ENCODE measurements at regions not wholly inside any gene's neighbourhood (a gene's known extent, or its start where the extent isn't known, plus 50 kb on each side); places are given as distances from the start of the nearest gene placed in this dataset.

DNA sequence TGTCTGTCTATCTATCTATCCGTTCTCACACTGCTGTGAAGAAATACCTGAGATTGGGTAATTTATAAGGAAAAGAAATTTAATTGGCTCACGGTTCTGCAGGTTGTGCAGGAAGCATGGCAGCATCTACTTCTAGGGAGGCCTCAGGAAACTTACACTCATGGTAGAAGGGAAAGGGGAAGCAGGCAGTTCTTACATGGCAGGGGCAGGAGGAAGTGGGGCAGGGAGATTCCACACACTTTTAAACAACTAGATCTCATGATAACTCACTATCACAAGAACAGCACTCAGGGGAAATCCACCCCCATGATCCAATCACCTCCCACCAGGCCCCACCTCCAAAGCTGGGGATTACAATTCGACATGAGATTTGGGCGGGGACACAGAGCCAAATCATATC is 105.3 kb downstream of the SLC10A2 start:
- no TSS peak for BruUV-seq (replicated peaks)
- no peak for DNase-seq
- intact Hi-C loops (cut with micrococcal nuclease; ENCODE audit: unreplicated experiment): no loop called here
- H4K20me1 ChIP-seq (ENCODE audit: insufficient read depth): no peaks in the 10 kb centered on the region
- no peaks in the 10 kb centered on the region for H3K9me2 ChIP-seq (ENCODE audit: insufficient read depth)
- no peaks in the 10 kb centered on the region for H3K36me3 ChIP-seq (ENCODE audit: low read depth)
- H3K4me3 ChIP-seq: no peak overlapping the region
- TF ChIP-seq, protein P1, sequence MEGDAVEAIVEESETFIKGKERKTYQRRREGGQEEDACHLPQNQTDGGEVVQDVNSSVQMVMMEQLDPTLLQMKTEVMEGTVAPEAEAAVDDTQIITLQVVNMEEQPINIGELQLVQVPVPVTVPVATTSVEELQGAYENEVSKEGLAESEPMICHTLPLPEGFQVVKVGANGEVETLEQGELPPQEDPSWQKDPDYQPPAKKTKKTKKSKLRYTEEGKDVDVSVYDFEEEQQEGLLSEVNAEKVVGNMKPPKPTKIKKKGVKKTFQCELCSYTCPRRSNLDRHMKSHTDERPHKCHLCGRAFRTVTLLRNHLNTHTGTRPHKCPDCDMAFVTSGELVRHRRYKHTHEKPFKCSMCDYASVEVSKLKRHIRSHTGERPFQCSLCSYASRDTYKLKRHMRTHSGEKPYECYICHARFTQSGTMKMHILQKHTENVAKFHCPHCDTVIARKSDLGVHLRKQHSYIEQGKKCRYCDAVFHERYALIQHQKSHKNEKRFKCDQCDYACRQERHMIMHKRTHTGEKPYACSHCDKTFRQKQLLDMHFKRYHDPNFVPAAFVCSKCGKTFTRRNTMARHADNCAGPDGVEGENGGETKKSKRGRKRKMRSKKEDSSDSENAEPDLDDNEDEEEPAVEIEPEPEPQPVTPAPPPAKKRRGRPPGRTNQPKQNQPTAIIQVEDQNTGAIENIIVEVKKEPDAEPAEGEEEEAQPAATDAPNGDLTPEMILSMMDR (conservative IDR thresholded peaks at IDR 0.05): no peak
- TF ChIP-seq EZH2 (IDR thresholded peaks at IDR 0.05; ENCODE audit: low read depth): no peak
- ChIA-PET CTCF (no interaction called here), POLR2A (ENCODE audit: unreplicated experiment) (no interaction called here)
- no peak overlapping the region for H3K4me2 ChIP-seq
- no peak overlapping the region for H3K27ac ChIP-seq
- H3K79me2 ChIP-seq (ENCODE audit: low read depth): no peaks in the 10 kb centered on the region
- H3K27me3 ChIP-seq (ENCODE audit: insufficient read depth, low read depth): no peaks in the 10 kb centered on the region
- H3F3A ChIP-seq (ENCODE audit: insufficient read depth, low read depth): no peaks in the 10 kb centered on the region
- no peaks in the 10 kb centered on the region for H3K9me3 ChIP-seq (ENCODE audit: insufficient read depth, low read depth)
- H3K4me1 ChIP-seq (replicated peaks; ENCODE audit: insufficient read depth): no peaks in the 10 kb centered on the region
- no peak overlapping the region for H2AFZ ChIP-seq

DNA sequence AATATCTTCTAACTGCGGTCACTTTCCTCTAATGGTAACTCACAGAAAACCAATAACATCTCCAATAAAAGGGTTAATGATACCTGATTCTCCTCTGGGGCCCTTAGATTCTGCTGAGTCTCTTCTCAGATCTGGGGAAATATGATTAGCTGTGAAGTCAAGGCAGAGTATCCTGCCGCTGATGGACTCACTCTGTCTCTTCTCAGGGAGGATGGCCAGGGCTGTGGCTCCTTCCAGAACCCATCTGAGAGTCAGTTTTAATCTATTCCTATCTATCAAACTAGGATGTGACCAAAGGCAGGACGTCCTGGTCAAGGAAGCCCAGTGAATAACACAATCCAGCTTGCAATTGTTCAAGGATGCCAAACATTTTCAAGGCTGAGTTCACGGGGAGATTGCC is 109.8 kb downstream of the SLC10A2 start:
- H3K4me2 ChIP-seq: no peak overlapping the region
- TF ChIP-seq, protein P1 (conservative IDR thresholded peaks at IDR 0.05): no peak
- no peak for TF ChIP-seq EZH2 (IDR thresholded peaks at IDR 0.05; ENCODE audit: low read depth)
- H3F3A ChIP-seq (ENCODE audit: insufficient read depth, low read depth): no peaks in the 10 kb centered on the region
- ChIA-PET POLR2A (ENCODE audit: unreplicated experiment) (no interaction called here), CTCF (interaction anchor here (0.7 kb wide), 1 partner anchor 369 kb away, joined by 3 read pairs; no protein-coding TSS in a partner anchor)
- H3K27ac ChIP-seq: no peak overlapping the region
- H3K27me3 ChIP-seq (ENCODE audit: insufficient read depth, low read depth): no peaks in the 10 kb centered on the region
- H3K9me2 ChIP-seq (ENCODE audit: insufficient read depth): no peaks in the 10 kb centered on the region
- H3K79me2 ChIP-seq (ENCODE audit: low read depth): no peaks in the 10 kb centered on the region
- intact Hi-C loops (cut with micrococcal nuclease; ENCODE audit: unreplicated experiment): no loop called here
- no peaks in the 10 kb centered on the region for H3K4me1 ChIP-seq (replicated peaks; ENCODE audit: insufficient read depth)
- no TSS peak for BruUV-seq (replicated peaks)
- H4K20me1 ChIP-seq (ENCODE audit: insufficient read depth): no peaks in the 10 kb centered on the region
- DNase-seq: no peak
- 0 out of 2 replicates have a peak overlapping the region, but pooled peaks have one; percentile 6 for H2AFZ ChIP-seq
- no peaks in the 10 kb centered on the region for H3K36me3 ChIP-seq (ENCODE audit: low read depth)
- H3K9me3 ChIP-seq (ENCODE audit: insufficient read depth, low read depth): no peaks in the 10 kb centered on the region
- no peak overlapping the region for H3K4me3 ChIP-seq

DNA sequence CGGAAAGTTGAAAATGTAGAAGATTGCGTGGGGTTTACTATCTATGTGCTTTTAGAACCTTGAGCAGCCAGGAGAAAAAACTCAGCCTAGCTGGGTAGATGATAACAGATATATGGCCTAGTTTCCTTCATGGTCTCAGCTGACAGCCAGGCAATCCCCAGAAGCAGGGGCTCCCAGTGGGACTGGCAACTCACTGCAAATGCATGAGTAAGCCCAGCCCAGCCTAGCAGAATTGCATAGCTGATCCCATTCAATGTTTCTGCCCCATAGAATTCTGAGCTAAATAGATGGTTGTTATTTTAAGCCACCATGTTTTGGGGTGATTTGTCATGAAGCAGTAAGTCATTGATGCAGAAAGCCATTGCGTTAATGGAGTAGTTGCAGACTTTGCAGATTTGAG is 108.5 kb downstream of the ERCC5 start:
- ChIA-PET CTCF (no interaction called here), POLR2A (ENCODE audit: unreplicated experiment) (no interaction called here)
- H3K79me2 ChIP-seq (ENCODE audit: low read depth): no peaks in the 10 kb centered on the region
- DNase-seq: no peak
- no peak for TF ChIP-seq EZH2 (IDR thresholded peaks at IDR 0.05; ENCODE audit: low read depth)
- TF ChIP-seq, protein P1 (conservative IDR thresholded peaks at IDR 0.05): no peak
- no peaks in the 10 kb centered on the region for H3F3A ChIP-seq (ENCODE audit: insufficient read depth, low read depth)
- no peaks in the 10 kb centered on the region for H3K4me1 ChIP-seq (replicated peaks; ENCODE audit: insufficient read depth)
- H4K20me1 ChIP-seq (ENCODE audit: insufficient read depth): no peaks in the 10 kb centered on the region
- intact Hi-C loops (cut with micrococcal nuclease; ENCODE audit: unreplicated experiment): no loop called here
- no peaks in the 10 kb centered on the region for H3K27me3 ChIP-seq (ENCODE audit: insufficient read depth, low read depth)
- no peaks in the 10 kb centered on the region for H3K9me2 ChIP-seq (ENCODE audit: insufficient read depth)
- no peaks in the 10 kb centered on the region for H3K36me3 ChIP-seq (ENCODE audit: low read depth)
- no peak overlapping the region for H2AFZ ChIP-seq
- no TSS peak for BruUV-seq (replicated peaks)
- no peak overlapping the region for H3K4me3 ChIP-seq
- H3K4me2 ChIP-seq: no peak overlapping the region
- H3K9me3 ChIP-seq (ENCODE audit: insufficient read depth, low read depth): no peaks in the 10 kb centered on the region
- H3K27ac ChIP-seq: no peak overlapping the region
